HUES64 (cell line): ENCODE measurements at regions not wholly inside any gene's neighbourhood (a gene's known extent, or its start where the extent isn't known, plus 50 kb on each side); places are given as distances from the start of the nearest gene placed in this dataset.
"Not testable (repeated sequence)": the region's sequence is repeated elsewhere in the genome, so short reads cannot be mapped to it uniquely, and the experiment has no call there.

Source experiments
- H3K27ac ChIP-seq: 2 replicates; pipeline ENCODE4 v1.7.0; 2013; ENCODE audit warnings: low read depth, low read length, inconsistent platforms
- H3K27me3 ChIP-seq: 2 replicates; pipeline ENCODE4 v1.6.1; 2013; ENCODE audit warnings: mild to moderate bottlenecking, low read length; ENCODE audit not compliant: insufficient read depth
- H3K36me3 ChIP-seq: 2 replicates; pipeline ENCODE4 v1.6.1; 2013; ENCODE audit warnings: mild to moderate bottlenecking, low read length; ENCODE audit not compliant: insufficient read depth
- H3K4me1 ChIP-seq: 2 replicates; pipeline ENCODE4 v1.6.1; 2013; ENCODE audit warnings: mild to moderate bottlenecking, low read length, moderate library complexity; ENCODE audit not compliant: insufficient read depth
- H3K4me3 ChIP-seq: 2 replicates; pipeline ENCODE4 v1.5.1; 2013; ENCODE audit warnings: mild to moderate bottlenecking, low read length, moderate library complexity
- H3K9ac ChIP-seq: 2 replicates; pipeline ENCODE4 v1.6.1; 2013; ENCODE audit warnings: mild to moderate bottlenecking, low read depth, low read length
- H3K9me3 ChIP-seq: 2 replicates; pipeline ENCODE4 v1.6.1; 2013; ENCODE audit warnings: low read depth, low read length; ENCODE audit not compliant: insufficient read depth
- WGBS: fragments of 150-250, 120-280 bp; methylation state at CpG from one replicate; pipeline ENCODE4 v1.1.7; 2013; ENCODE audit warnings: missing lambda C conversion rate; 5-methylcytosine and 5-hydroxymethylcytosine counted together

DNA sequence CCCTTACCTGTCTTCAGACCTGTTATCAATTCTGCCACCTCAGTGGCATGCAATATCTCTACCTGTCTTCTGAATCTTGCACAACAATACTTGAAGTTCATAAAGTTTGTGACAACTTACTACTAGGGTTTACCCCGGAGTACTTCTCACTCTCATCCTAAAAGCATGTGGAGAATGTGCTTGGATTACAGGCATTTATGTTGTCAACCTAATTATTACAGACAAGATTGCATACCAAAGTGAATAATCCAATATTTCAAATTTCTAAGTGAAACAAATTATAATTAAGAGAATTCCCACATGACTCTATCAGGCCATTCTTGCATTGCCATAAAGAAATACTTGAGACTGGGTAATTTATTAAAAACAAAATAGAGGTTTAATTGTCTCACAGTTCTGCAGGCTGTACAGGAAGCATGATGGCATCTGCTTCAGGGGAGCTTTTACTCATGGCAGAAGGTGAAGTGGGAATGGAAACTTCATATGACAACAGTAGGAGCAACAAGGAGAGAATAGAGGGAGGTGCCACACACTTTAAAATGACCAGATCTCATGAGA is 661.0 kb upstream of the SPRY2 start:
- Histone ChIP-seq H3K27ac (no peak overlapping the region), H3K36me3 (no peaks in the 10 kb centered on the region), H3K27me3 (no peaks in the 10 kb centered on the region), H3K9me3 (peaks cover 3% of the 10 kb centered on the region; the same call in 1 of the 2 replicates), H3K4me3 (no peak overlapping the region), H3K9ac (no peak overlapping the region), H3K4me1 (no peaks in the 10 kb centered on the region)
- WGBS, result no CpG with 5 or more reads among the region's 1 CpG

DNA sequence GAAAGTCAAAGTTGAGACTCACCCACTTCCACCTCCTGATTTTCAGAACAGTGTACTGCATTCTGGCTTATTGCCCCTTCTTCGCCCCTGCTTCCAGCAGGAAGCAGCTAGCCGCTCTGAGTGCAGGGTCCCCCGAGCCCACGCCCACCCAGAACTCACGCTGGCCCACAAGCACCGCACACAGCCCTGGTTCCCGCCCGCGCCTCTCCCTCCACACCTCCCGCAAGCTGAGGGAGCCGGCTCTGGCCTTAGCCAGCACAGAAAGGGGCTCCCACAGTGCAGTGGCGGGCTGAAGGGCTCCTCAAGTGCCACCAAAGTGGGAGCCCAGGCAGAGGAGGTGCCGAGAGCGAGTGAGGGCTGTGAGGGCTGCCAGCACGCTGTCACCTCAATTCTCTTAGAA is 657.7 kb upstream of the SPRY2 start:
- H3K36me3 ChIP-seq, H3K27me3 ChIP-seq, H3K4me1 ChIP-seq, H3K4me3 ChIP-seq, H3K27ac ChIP-seq, H3K9me3 ChIP-seq, H3K9ac ChIP-seq: not testable (repeated sequence)
- 92% methylated on average over 15 of the region's 15 CpGs for WGBS

DNA sequence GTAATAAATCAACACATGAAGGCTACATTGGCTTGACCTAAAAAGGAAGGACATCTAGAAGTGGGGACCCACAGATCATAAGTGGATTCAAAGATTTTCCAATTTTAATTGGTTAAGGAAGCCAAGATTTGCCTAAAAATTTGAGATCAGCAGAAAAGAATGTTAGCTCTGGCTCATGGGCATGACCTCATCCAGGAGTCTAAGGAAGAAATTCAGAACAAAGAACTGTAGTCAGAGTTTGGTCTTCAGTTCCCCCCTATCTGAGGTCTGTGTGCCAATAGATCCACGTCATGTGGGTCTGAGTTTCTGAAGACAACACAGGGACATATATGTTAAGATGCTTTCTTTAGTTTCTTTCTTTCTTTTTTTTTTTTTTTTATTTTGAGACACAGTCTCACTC is 648.8 kb upstream of the SPRY2 start:
- WGBS, result 93% methylated on average over 1 of the region's 1 CpG
- no peak overlapping the region for H3K9ac ChIP-seq
- H3K4me1 ChIP-seq, result no peaks in the 10 kb centered on the region; the same call in 1 of the 2 replicates
- no peaks in the 10 kb centered on the region for H3K36me3 ChIP-seq
- H3K4me3 ChIP-seq, result no peak overlapping the region
- H3K27ac ChIP-seq, result no peak overlapping the region
- no peaks in the 10 kb centered on the region for H3K27me3 ChIP-seq
- H3K9me3 ChIP-seq, result peaks cover 18% of the 10 kb centered on the region; the same call in 1 of the 2 replicates

DNA sequence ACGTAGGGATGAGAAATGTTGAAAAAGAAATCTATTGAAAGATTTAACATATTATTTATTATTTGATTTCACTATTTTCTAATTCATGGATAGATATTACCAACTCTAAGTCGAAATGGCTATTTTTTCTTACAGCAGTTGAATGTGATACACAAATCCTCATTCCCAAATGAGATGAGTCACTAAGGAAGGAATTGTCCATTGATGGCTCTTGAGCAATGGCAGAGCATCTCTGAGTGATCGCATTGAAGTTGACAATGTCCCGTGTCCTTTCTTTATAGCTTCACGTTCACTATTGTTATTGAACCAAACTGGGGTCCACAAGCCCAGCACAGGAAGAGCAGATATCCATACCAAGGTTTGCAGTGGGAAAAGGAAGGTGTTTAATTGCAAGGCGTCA is 648.3 kb upstream of the SPRY2 start:
- H3K36me3 ChIP-seq, result no peaks in the 10 kb centered on the region
- peaks cover 18% of the 10 kb centered on the region; the same call in 1 of the 2 replicates for H3K9me3 ChIP-seq
- H3K27me3 ChIP-seq, result no peaks in the 10 kb centered on the region
- WGBS, result 89% methylated on average over 5 of the region's 6 CpGs
- no peak overlapping the region for H3K4me3 ChIP-seq
- H3K27ac ChIP-seq, result no peak overlapping the region
- H3K9ac ChIP-seq, result no peak overlapping the region
- H3K4me1 ChIP-seq, result no peaks in the 10 kb centered on the region; the same call in 1 of the 2 replicates

DNA sequence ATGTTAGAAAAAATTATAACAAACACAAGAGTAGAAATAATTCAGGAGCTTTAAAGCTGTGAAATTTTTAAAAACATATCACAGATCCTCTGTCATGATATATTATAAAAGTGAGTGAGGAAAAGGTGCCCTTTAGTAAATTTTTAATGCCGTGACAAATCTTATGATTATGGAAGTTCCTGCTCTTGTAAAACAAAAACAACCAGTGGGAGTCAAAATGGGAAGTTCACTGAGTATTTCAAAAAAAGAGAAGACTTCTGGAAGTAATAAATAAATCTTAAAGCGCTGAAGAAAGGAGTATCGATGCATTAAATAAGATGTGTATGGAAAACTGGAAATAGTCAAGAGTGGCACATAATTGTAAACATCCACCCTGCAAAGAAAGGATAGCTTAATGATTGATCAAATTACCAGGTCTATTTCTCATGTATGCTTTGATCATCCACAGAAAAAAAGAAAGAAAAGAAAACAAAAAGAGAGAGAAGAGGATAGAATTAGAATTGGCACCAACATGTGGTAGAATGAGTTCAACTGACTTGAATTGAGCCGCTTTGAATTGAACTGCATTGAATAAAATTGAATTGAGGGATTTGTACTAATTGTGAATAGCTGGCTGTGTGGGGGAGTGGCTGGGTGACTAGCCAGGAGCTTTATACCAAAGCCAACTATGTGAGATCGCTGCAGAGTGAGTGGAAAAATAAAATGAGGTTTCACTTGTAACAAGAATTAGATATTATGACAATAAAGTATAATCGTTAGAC is 647.6 kb upstream of the SPRY2 start:
- Histone ChIP-seq H3K4me3 (no peak overlapping the region), H3K27ac (no peak overlapping the region), H3K9ac (no peak overlapping the region), H3K36me3 (no peaks in the 10 kb centered on the region), H3K4me1 (no peaks in the 10 kb centered on the region; the same call in 1 of the 2 replicates), H3K9me3 (peaks cover 18% of the 10 kb centered on the region; the same call in 1 of the 2 replicates), H3K27me3 (no peaks in the 10 kb centered on the region)
- WGBS, result 94% methylated on average over 6 of the region's 6 CpGs

DNA sequence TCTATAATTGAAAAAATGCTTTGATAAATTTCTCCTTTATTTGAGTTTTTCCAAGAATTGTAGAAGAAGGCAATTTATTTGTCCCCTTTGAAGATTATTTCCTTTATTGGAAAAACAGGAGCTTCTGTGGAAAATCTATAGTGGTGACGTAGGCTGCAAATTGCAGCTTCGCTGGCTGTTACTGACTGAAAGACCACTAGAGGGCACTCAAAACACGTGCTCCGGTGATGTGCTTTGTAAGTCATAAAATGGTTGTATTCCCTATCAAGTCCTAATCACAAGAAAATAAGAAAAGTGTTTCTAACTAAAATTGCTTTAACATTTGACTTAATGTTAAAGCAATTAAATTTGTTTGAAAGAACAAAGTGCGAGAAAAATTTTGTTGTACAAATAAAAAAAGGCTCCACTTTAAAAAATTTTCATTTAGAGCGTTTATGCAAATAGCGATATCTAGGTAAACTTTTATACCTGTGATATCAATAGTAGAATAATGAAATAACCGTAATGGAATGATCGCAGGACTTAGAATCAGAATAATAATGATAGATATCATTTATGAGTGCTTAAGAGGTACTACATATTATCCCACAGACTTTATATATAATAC is 638.2 kb upstream of the SPRY2 start:
- WGBS, result 64% methylated on average over 4 of the region's 9 CpGs
- no peak overlapping the region for H3K9ac ChIP-seq
- no peaks in the 10 kb centered on the region for H3K36me3 ChIP-seq
- no peaks in the 10 kb centered on the region for H3K4me1 ChIP-seq
- H3K9me3 ChIP-seq, result no peaks in the 10 kb centered on the region
- H3K4me3 ChIP-seq, result no peak overlapping the region
- H3K27ac ChIP-seq, result no peak overlapping the region
- H3K27me3 ChIP-seq, result no peaks in the 10 kb centered on the region

DNA sequence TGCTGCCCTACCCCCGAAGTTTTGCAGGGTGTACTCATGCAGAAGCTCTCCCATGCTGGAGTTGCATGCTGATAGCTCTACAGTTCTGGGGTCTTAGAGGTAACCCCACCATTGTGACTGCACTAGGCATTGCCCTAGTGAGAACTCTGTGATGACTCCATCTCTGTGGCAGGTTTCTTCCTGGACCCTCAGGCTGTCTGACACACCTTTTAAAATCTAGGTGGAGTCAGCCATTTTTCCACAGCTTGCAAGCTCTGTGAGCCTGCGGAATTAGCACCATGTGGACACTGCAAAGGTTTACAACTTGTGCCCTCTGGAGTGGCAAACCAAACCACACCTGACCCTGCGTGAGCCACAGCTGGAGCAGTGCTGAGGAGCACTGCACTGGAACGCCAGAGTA is 636.2 kb upstream of the SPRY2 start:
- Histone ChIP-seq H3K27ac (no peak overlapping the region), H3K27me3 (no peaks in the 10 kb centered on the region), H3K9me3 (no peaks in the 10 kb centered on the region), H3K36me3 (no peaks in the 10 kb centered on the region), H3K9ac (no peak overlapping the region), H3K4me1 (no peaks in the 10 kb centered on the region), H3K4me3 (no peak overlapping the region)
- WGBS, result 95% methylated on average over 4 of the region's 4 CpGs

DNA sequence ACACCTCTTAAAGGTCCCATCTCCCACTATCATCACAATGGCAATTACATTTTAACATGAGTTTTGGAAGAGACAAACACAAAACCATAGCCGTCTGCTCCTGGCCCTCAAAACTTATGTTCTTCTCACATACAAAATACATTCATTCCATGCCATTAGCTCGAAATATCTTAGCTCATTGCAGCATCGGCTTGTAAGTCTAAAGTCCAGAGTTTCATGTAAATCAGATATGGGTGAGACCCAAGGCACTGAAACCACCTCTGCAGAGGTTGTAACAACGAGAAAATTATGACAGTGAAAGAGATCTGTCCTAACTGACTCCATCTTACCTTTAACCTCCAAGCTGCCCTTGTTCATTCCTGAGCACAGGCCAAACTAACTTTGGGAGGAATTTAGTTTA is 635.0 kb upstream of the SPRY2 start:
- no peak overlapping the region for H3K27ac ChIP-seq
- no peaks in the 10 kb centered on the region for H3K9me3 ChIP-seq
- H3K9ac ChIP-seq, result no peak overlapping the region
- H3K27me3 ChIP-seq, result no peaks in the 10 kb centered on the region
- no peak overlapping the region for H3K4me3 ChIP-seq
- no peaks in the 10 kb centered on the region for H3K36me3 ChIP-seq
- 96% methylated on average over 4 of the region's 4 CpGs for WGBS
- H3K4me1 ChIP-seq, result no peaks in the 10 kb centered on the region

DNA sequence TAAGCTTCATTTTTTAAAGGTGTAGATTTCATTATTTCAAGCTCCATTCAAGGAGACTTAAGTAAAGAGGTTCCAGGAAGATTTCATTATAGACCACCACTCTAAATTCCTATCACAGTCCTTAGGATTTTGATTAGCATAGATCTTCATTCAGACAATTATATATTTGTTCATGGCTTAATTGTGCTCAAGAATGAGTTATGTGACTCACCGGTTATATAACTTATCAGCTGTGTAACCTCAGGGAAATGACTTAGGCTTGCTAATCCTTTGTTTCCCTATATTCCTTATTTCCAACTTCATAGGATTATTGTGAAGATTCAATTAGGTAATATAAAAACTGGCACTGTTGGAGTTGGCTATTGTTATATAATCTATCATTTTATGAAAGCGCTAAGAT is 632.8 kb upstream of the SPRY2 start:
- Histone ChIP-seq H3K4me3 (no peak overlapping the region), H3K9ac (no peak overlapping the region), H3K27me3 (no peaks in the 10 kb centered on the region), H3K9me3 (no peaks in the 10 kb centered on the region), H3K36me3 (no peaks in the 10 kb centered on the region), H3K4me1 (no peaks in the 10 kb centered on the region), H3K27ac (no peak overlapping the region)
- 100% methylated on average over 1 of the region's 2 CpGs for WGBS

DNA sequence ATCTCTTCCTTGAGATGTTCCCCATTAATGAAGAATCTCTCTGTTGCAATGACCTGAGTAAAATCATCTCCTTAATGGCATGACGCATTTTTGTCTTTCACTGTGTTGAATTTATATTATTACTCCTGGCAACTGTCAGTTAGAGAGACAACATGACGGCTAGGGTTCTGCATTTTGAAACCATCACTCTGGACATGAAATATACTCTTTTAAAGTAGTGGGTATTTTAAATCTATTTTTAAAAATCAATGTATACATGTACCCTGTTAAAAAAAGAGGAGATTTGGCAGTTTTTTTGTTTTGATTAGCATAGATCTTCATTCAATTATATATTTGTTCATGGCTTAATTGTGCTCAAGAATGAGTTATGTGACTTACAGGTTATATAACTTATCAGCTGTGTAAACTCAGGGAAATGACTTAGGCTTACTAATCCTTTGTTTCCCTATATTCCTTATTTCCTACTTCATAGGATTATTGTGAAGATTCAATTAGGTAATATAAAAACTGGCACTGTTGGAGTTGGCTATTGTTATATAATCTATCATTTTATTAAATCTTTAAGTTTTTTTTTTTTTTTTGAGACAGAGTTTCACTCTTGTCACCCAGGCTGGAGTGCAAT is 632.0 kb upstream of the SPRY2 start:
- no peaks in the 10 kb centered on the region for H3K36me3 ChIP-seq
- WGBS, result 100% methylated on average over 1 of the region's 2 CpGs
- no peaks in the 10 kb centered on the region for H3K4me1 ChIP-seq

DNA sequence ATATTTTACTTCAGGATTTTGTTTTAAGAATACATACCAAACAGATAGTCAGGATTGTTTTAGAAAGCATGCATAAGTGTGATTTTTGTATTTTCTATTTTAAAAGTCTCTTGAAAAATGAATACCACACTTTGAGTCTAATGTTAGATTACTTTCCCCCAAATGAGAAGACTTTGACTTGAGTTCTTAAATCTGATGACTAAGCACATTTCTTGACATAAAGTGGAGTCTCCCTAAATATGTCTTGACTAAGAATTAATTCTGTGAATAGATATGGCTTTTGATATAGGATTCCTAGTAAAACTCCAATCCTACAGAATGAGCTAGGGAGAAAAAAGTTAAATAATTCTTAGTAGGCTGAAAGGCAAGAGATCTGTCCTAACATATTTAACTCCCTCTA is 624.2 kb upstream of the SPRY2 start:
- Histone ChIP-seq H3K9me3 (no peaks in the 10 kb centered on the region), H3K4me3 (no peak overlapping the region), H3K36me3 (no peaks in the 10 kb centered on the region), H3K27ac (no peak overlapping the region), H3K9ac (no peak overlapping the region), H3K27me3 (no peaks in the 10 kb centered on the region), H3K4me1 (peaks cover 9% of the 10 kb centered on the region)

More for the DNA sequence above, 632.0 kb upstream of the SPRY2 start:
- H3K27ac ChIP-seq, result no peak overlapping the region
- no peak overlapping the region for H3K4me3 ChIP-seq
- H3K9ac ChIP-seq, result no peak overlapping the region
- H3K27me3 ChIP-seq, result no peaks in the 10 kb centered on the region
- H3K9me3 ChIP-seq, result no peaks in the 10 kb centered on the region
